Neural progenitor cell (in vitro differentiated cells): ENCODE measurements at regions not wholly inside any gene's neighbourhood (a gene's known extent, or its start where the extent isn't known, plus 50 kb on each side); places are given as distances from the start of the nearest gene placed in this dataset.

Source experiments
- CTCF ChIP-seq: fragments of 200-600 bp; sonication (generic); IDR thresholded peaks from 2 replicates; pipeline ENCODE4 v1.5.1; 2017; ENCODE audit warnings: antibody characterized with exemption, mild to moderate bottlenecking
- EZH2 ChIP-seq: fragments of 200-600 bp; sonication (generic); IDR thresholded peaks from 2 replicates; pipeline ENCODE4 v1.6.1; 2017; ENCODE audit warnings: antibody characterized with exemption, mild to moderate bottlenecking, moderate library complexity
- EZH2phosphoT487 ChIP-seq: fragments of 200-600 bp; sonication (generic); IDR thresholded peaks from 2 replicates; pipeline ENCODE4 v1.6.1; 2017; ENCODE audit warnings: antibody characterized with exemption

- TF ChIP-seq CTCF (no peak), EZH2 (no peak), EZH2phosphoT487 (no peak)
These were observed 185.2 kb upstream of the ZNF385D start for GRCh38 chr3:21936207-21936606.
